Activated CD8-positive, alpha-beta memory T cell treated with anti-CD3 and anti-CD28 coated beads, Interleukin-2, amount 10 ng/mL, durations not matched to agents 7 days and 5 days (primary cell): ENCODE measurements at regions not wholly inside any gene's neighbourhood (a gene's known extent, or its start where the extent isn't known, plus 50 kb on each side); places are given as distances from the start of the nearest gene placed in this dataset.
"Not testable (repeated sequence)": the region's sequence is repeated elsewhere in the genome, so short reads cannot be mapped to it uniquely, and the experiment has no call there.

Experiments used
- ATAC-seq: fragments of 150-1000 bp; cut with Tn5 transposase; one replicate; pipeline ENCODE4 v1.10.0; 2021; ENCODE audit warnings: moderate library complexity
- CTCF ChIA-PET: fragments of 350-600 bp; sonication (Branson Sonifier 250); formaldehyde crosslinking; loops from one replicate; lab custom pipeline; 2021; ENCODE audit warnings: antibody characterized with exemption; lab: Charles Lee
- DNase-seq: peaks from one replicate; pipeline ENCODE4 v3.0.0-alpha.2; 2020
- H3K27ac Mint-ChIP-seq: one replicate; pipeline ENCODE4 v1.8.0; 2021; ENCODE audit warnings: mild to moderate bottlenecking, mixed read lengths
- H3K27me3 Mint-ChIP-seq: one replicate; pipeline ENCODE4 v1.8.0; 2021; ENCODE audit warnings: mixed read lengths
- H3K36me3 Mint-ChIP-seq: one replicate; pipeline ENCODE4 v1.8.0; 2021; ENCODE audit warnings: mild to moderate bottlenecking, mixed read lengths
- H3K4me1 Mint-ChIP-seq: one replicate; pipeline ENCODE4 v1.8.0; 2021; ENCODE audit warnings: mixed read lengths
- H3K4me3 Mint-ChIP-seq: one replicate; pipeline ENCODE4 v1.8.0; 2021; ENCODE audit warnings: mild to moderate bottlenecking, moderate library complexity, mixed read lengths
- H3K9me3 Mint-ChIP-seq: one replicate; pipeline ENCODE4 v1.8.0; 2022; ENCODE audit warnings: low read depth, mixed read lengths

- Mint-ChIP-seq H3K4me3 (no peak overlapping the region), H3K27me3 (no peaks in the 10 kb centered on the region), H3K36me3 (no peaks in the 10 kb centered on the region), H3K27ac (no peak overlapping the region), H3K9me3 (no peaks in the 10 kb centered on the region), H3K4me1 (no peaks in the 10 kb centered on the region)
- ATAC-seq (no peak), DNase-seq (no peak)
- CTCF ChIA-PET, result no interaction called here
Observed at GRCh38 chr16:54985156-54985555, 54.5 kb downstream of the IRX5 start.

- H3K4me1 Mint-ChIP-seq, result no peaks in the 10 kb centered on the region
- CTCF ChIA-PET, result no interaction called here
Observed at GRCh38 chr16:54985668-54986067, 55.0 kb downstream of the IRX5 start.

GRCh38 chr16:54986409-54986808 is 55.7 kb downstream of the IRX5 start:
- no peak overlapping the region for H3K27ac Mint-ChIP-seq
- CTCF ChIA-PET, result no interaction called here
- no peak for DNase-seq
- H3K9me3 Mint-ChIP-seq, result no peaks in the 10 kb centered on the region
- H3K36me3 Mint-ChIP-seq, result no peaks in the 10 kb centered on the region
- ATAC-seq, result no peak
- H3K27me3 Mint-ChIP-seq, result no peaks in the 10 kb centered on the region
- H3K4me1 Mint-ChIP-seq, result no peaks in the 10 kb centered on the region
- H3K4me3 Mint-ChIP-seq, result no peak overlapping the region

More at GRCh38 chr16:54985668-54986067, 55.0 kb downstream of the IRX5 start:
- ATAC-seq (no peak), DNase-seq (no peak)
- H3K27ac Mint-ChIP-seq, result no peak overlapping the region
- no peaks in the 10 kb centered on the region for H3K27me3 Mint-ChIP-seq
- H3K36me3 Mint-ChIP-seq, result no peaks in the 10 kb centered on the region
- H3K4me3 Mint-ChIP-seq, result no peak overlapping the region
- no peaks in the 10 kb centered on the region for H3K9me3 Mint-ChIP-seq

- no peak overlapping the region for H3K4me3 Mint-ChIP-seq
- H3K27ac Mint-ChIP-seq, result no peak overlapping the region
- no peaks in the 10 kb centered on the region for H3K4me1 Mint-ChIP-seq
- ATAC-seq (no peak), DNase-seq (no peak)
- H3K36me3 Mint-ChIP-seq, result no peaks in the 10 kb centered on the region
- CTCF ChIA-PET, result no interaction called here
- no peaks in the 10 kb centered on the region for H3K27me3 Mint-ChIP-seq
- no peaks in the 10 kb centered on the region for H3K9me3 Mint-ChIP-seq
Observed at GRCh38 chr16:54987081-54987480, 56.4 kb downstream of the IRX5 start.

GRCh38 chr16:54991525-54991924 is 60.9 kb downstream of the IRX5 start:
- H3K27ac Mint-ChIP-seq, result no peak overlapping the region
- no peaks in the 10 kb centered on the region for H3K27me3 Mint-ChIP-seq
- no peaks in the 10 kb centered on the region for H3K36me3 Mint-ChIP-seq
- ATAC-seq (no peak), DNase-seq (no peak)
- no peaks in the 10 kb centered on the region for H3K4me1 Mint-ChIP-seq
- CTCF ChIA-PET, result no interaction called here
- no peak overlapping the region for H3K4me3 Mint-ChIP-seq
- no peaks in the 10 kb centered on the region for H3K9me3 Mint-ChIP-seq

- ATAC-seq, H3K4me3 Mint-ChIP-seq, H3K27ac Mint-ChIP-seq, H3K36me3 Mint-ChIP-seq, DNase-seq, H3K9me3 Mint-ChIP-seq, H3K4me1 Mint-ChIP-seq, H3K27me3 Mint-ChIP-seq, CTCF ChIA-PET: not testable (repeated sequence)
Observed at GRCh38 chr16:54991946-54992345, 61.3 kb downstream of the IRX5 start.

GRCh38 chr16:54993106-54993895 is 62.6 kb downstream of the IRX5 start:
- Mint-ChIP-seq H3K36me3 (no peaks in the 10 kb centered on the region), H3K4me3 (no peak overlapping the region), H3K9me3 (no peaks in the 10 kb centered on the region), H3K27me3 (no peaks in the 10 kb centered on the region), H3K4me1 (no peaks in the 10 kb centered on the region), H3K27ac (no peak overlapping the region)
- CTCF ChIA-PET, result no interaction called here
- ATAC-seq, result no peak
- no peak for DNase-seq

- H3K9me3 Mint-ChIP-seq, result no peaks in the 10 kb centered on the region
- no peak overlapping the region for H3K4me3 Mint-ChIP-seq
- H3K27ac Mint-ChIP-seq, result no peak overlapping the region
- no peaks in the 10 kb centered on the region for H3K36me3 Mint-ChIP-seq
- H3K27me3 Mint-ChIP-seq, result no peaks in the 10 kb centered on the region
- CTCF ChIA-PET, result no interaction called here
- H3K4me1 Mint-ChIP-seq, result no peaks in the 10 kb centered on the region
- DNase-seq (no peak), ATAC-seq (no peak)
Observed at GRCh38 chr16:54996186-54996585, 65.5 kb downstream of the IRX5 start.

- no peak for DNase-seq
- CTCF ChIA-PET, result no interaction called here
- no peak overlapping the region for H3K4me3 Mint-ChIP-seq
- no peak for ATAC-seq
- no peaks in the 10 kb centered on the region for H3K4me1 Mint-ChIP-seq
- no peak overlapping the region for H3K27ac Mint-ChIP-seq
- H3K27me3 Mint-ChIP-seq, result no peaks in the 10 kb centered on the region
- no peaks in the 10 kb centered on the region for H3K36me3 Mint-ChIP-seq
- no peaks in the 10 kb centered on the region for H3K9me3 Mint-ChIP-seq
Observed at GRCh38 chr16:54998834-54999233, 68.2 kb downstream of the IRX5 start.

GRCh38 chr16:54999481-54999880 is 68.8 kb downstream of the IRX5 start:
- H3K27ac Mint-ChIP-seq, result no peak overlapping the region
- H3K4me3 Mint-ChIP-seq, result no peak overlapping the region
- CTCF ChIA-PET, result no interaction called here
- H3K4me1 Mint-ChIP-seq, result no peaks in the 10 kb centered on the region
- DNase-seq (no peak), ATAC-seq (no peak)
- no peaks in the 10 kb centered on the region for H3K9me3 Mint-ChIP-seq
- H3K27me3 Mint-ChIP-seq, result no peaks in the 10 kb centered on the region
- no peaks in the 10 kb centered on the region for H3K36me3 Mint-ChIP-seq

GRCh38 chr16:55000595-55000994 is 69.9 kb downstream of the IRX5 start:
- Mint-ChIP-seq H3K4me3 (no peak overlapping the region), H3K27me3 (no peaks in the 10 kb centered on the region), H3K4me1 (no peaks in the 10 kb centered on the region), H3K36me3 (no peaks in the 10 kb centered on the region), H3K27ac (no peak overlapping the region), H3K9me3 (no peaks in the 10 kb centered on the region)
- CTCF ChIA-PET, result no interaction called here
- DNase-seq, result no peak
- ATAC-seq, result no peak

GRCh38 chr16:55001931-55002330 is 71.3 kb downstream of the IRX5 start:
- Mint-ChIP-seq H3K4me3 (no peak overlapping the region), H3K9me3 (no peaks in the 10 kb centered on the region), H3K27me3 (no peaks in the 10 kb centered on the region), H3K36me3 (no peaks in the 10 kb centered on the region), H3K27ac (no peak overlapping the region), H3K4me1 (no peaks in the 10 kb centered on the region)
- DNase-seq (no peak), ATAC-seq (no peak)
- CTCF ChIA-PET, result no interaction called here

GRCh38 chr16:55002419-55002818 is 71.8 kb downstream of the IRX5 start:
- no peak overlapping the region for H3K4me3 Mint-ChIP-seq
- no peaks in the 10 kb centered on the region for H3K4me1 Mint-ChIP-seq
- H3K9me3 Mint-ChIP-seq, result no peaks in the 10 kb centered on the region
- no peak for DNase-seq
- CTCF ChIA-PET, result no interaction called here
- H3K27me3 Mint-ChIP-seq, result no peaks in the 10 kb centered on the region
- H3K36me3 Mint-ChIP-seq, result no peaks in the 10 kb centered on the region
- ATAC-seq, result no peak
- no peak overlapping the region for H3K27ac Mint-ChIP-seq

GRCh38 chr16:55003306-55003705 is 72.6 kb downstream of the IRX5 start:
- DNase-seq, result no peak
- no peaks in the 10 kb centered on the region for H3K9me3 Mint-ChIP-seq
- CTCF ChIA-PET, result no interaction called here
- no peak overlapping the region for H3K4me3 Mint-ChIP-seq
- no peak overlapping the region for H3K27ac Mint-ChIP-seq
- no peaks in the 10 kb centered on the region for H3K36me3 Mint-ChIP-seq
- no peak for ATAC-seq
- no peaks in the 10 kb centered on the region for H3K27me3 Mint-ChIP-seq
- no peaks in the 10 kb centered on the region for H3K4me1 Mint-ChIP-seq
